Activated CD4-positive, alpha-beta memory T cell treated with anti-CD3 and anti-CD28 coated beads, Interleukin-2, amount 10 ng/mL, durations not matched to agents 7 days and 5 days (primary cell): ENCODE measurements at regions not wholly inside any gene's neighbourhood (a gene's known extent, or its start where the extent isn't known, plus 50 kb on each side); places are given as distances from the start of the nearest gene placed in this dataset.

Experiments used
- CTCF ChIA-PET: fragments of 350-600 bp; sonication (Branson Sonifier 250); formaldehyde crosslinking; loops from one replicate; lab custom pipeline; 2021; ENCODE audit warnings: antibody characterized with exemption, inconsistent platforms; lab: Charles Lee
- POLR2A ChIA-PET: fragments of 350-600 bp; sonication (Branson Sonifier 250); formaldehyde crosslinking; loops from one replicate; lab custom pipeline; 2021; ENCODE audit warnings: antibody characterized with exemption; lab: Charles Lee
- DNase-seq: peaks from one replicate; pipeline ENCODE4 v3.0.0-alpha.2; 2020
- H3K27ac Mint-ChIP-seq: one replicate; pipeline ENCODE4 v1.8.0; 2021; ENCODE audit warnings: mild to moderate bottlenecking, mixed read lengths
- H3K27me3 Mint-ChIP-seq: one replicate; pipeline ENCODE4 v1.8.0; 2021; ENCODE audit warnings: mixed read lengths
- H3K36me3 Mint-ChIP-seq: one replicate; pipeline ENCODE4 v1.8.0; 2021; ENCODE audit warnings: low read depth, mixed read lengths
- H3K4me1 Mint-ChIP-seq: one replicate; pipeline ENCODE4 v1.8.0; 2021; ENCODE audit warnings: mixed read lengths
- H3K4me3 Mint-ChIP-seq: one replicate; pipeline ENCODE4 v1.8.0; 2021; ENCODE audit warnings: mild to moderate bottlenecking, mixed read lengths
- H3K9me3 Mint-ChIP-seq: one replicate; pipeline ENCODE4 v1.8.0; 2021; ENCODE audit warnings: mixed read lengths

- no peaks in the 10 kb centered on the region for H3K9me3 Mint-ChIP-seq
- ChIA-PET CTCF (no interaction called here), POLR2A (no interaction called here)
- DNase-seq, result no peak
- H3K27ac Mint-ChIP-seq, result no peak overlapping the region
- H3K4me3 Mint-ChIP-seq, result no peak overlapping the region
- no peaks in the 10 kb centered on the region for H3K4me1 Mint-ChIP-seq
- H3K27me3 Mint-ChIP-seq, result peaks cover 22% of the 10 kb centered on the region
- H3K36me3 Mint-ChIP-seq, result no peaks in the 10 kb centered on the region
Measured at GRCh38 chr5:54361691-54362411, 51.5 kb upstream of the ARL15 start.

- CTCF ChIA-PET, result no interaction called here
- Mint-ChIP-seq H3K36me3 (no peaks in the 10 kb centered on the region), H3K27ac (no peak overlapping the region), H3K4me1 (no peaks in the 10 kb centered on the region), H3K27me3 (peaks cover 22% of the 10 kb centered on the region), H3K4me3 (no peak overlapping the region), H3K9me3 (no peaks in the 10 kb centered on the region)
- POLR2A ChIA-PET, result no interaction called here
- DNase-seq, result no peak
Measured at GRCh38 chr5:54360925-54361662, 50.7 kb upstream of the ARL15 start.
